Amniotic epithelial cell (primary cell): ENCODE measurements at regions not wholly inside any gene's neighbourhood (a gene's known extent, or its start where the extent isn't known, plus 50 kb on each side); places are given as distances from the start of the nearest gene placed in this dataset.

Source experiments
- DNase-seq: peaks from one replicate; pipeline ENCODE4 v3.0.0-alpha.2; 2010; ENCODE audit warnings: low read depth

DNA sequence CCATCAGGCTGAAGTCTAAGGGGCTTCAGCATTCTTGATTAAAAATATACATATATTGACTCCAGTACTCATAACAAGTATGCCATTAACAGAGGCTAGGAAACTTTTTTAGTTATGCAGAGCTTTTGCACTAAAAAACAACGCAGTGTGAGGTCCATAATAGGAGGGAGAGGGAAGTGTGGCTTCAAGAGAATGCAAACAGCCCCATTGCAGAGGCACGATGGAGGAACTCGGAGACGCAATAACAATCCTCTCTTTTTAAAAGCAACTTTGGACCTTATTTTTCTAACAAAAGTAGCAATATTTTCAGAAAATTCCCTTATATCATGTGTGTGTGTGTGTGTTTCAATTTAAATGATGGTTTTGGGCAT, 150.0 kb upstream of the PTCH1 start:
- DNase-seq = no peak

DNA sequence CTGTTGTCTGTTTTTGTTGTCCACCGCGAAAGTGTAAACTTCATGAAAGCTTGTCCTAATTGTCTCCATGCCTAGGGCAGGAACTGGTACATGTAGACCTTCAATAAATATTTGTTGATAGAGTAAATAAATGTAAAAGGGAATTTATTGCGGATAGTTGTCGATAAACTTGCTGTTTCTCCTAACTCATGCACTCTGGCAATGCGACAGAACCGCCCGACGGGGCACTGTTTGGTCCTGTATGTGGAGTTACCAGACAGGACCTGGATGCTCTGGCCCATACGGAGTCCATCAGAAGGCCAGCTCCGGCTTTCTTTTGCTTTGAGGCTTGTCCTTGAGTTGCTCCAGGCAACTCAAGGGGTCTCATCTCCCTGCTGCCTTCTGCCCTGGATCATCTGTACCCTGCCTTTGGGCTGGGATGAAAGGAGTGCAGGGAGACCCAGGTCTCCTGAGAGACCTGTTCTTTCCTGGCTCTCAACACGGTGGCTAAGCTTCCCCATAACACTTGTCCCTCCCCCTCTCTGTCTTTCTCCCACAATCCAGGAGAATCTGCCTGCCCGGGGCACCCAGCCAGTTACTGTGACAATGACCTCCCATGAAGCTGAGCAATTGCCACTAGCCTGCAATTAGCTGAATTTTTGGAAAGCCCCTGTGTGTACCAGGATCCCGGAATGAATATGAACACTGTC, 149.5 kb upstream of the PTCH1 start:
- DNase-seq = no peak

GRCh38 chr9:95653246-95653645, 136.5 kb upstream of the PTCH1 start:
- no peak for DNase-seq

GRCh38 chr9:95650720-95651119, 133.9 kb upstream of the PTCH1 start:
- no peak for DNase-seq

- DNase-seq = no peak
Observed at GRCh38 chr9:95649801-95650213, 133.0 kb upstream of the PTCH1 start.

- no peak for DNase-seq
Observed at GRCh38 chr9:95648225-95648624, 131.5 kb upstream of the PTCH1 start.

GRCh38 chr9:95645992-95646391, 129.2 kb upstream of the PTCH1 start:
- no peak for DNase-seq

- DNase-seq = no peak
Observed at GRCh38 chr9:95645579-95645978, 128.8 kb upstream of the PTCH1 start.

GRCh38 chr9:95644377-95644776, 127.6 kb upstream of the PTCH1 start:
- DNase-seq = no peak

DNA sequence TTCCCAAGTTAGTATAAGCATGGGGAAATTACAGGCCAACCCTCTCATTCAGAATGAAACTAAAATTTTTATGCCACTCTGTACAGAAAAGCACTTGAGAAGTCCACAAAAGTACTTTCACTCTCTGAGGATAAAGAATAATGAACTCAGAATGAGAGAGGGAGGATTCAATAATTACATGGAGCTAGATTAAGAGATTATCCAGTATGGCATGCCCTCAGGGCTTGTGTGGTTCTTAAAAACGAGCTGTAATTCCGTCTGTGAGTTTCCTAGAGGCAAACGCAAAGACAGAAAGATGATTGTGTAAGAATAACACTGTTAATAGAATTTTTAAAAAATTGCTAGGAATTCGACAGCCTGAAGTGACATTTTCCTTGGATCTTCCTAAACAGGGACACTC, 126.8 kb upstream of the PTCH1 start:
- no peak for DNase-seq

GRCh38 chr9:95642189-95642588, 125.4 kb upstream of the PTCH1 start:
- no peak for DNase-seq

- DNase-seq = no peak
Observed at GRCh38 chr9:95641586-95641985, 124.8 kb upstream of the PTCH1 start.

DNA sequence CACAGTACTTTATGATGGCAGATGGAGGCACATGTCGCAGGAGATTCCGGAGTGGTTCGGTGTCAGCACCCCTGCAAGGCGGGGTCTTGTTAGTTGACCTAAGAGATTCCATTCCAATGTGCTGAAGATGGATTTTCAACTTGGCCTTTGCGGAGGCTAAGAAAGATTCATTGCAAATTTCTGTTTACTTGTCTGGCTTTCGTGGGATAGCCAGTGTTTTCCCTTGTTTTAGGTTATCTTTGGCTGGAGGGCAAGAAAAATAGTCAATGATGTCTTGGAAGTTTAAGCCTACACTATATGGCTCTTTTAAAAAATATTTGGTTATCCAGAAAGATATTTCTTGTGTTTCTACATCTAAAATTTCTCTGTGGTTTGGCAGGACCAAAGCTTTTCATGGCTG, 123.6 kb upstream of the PTCH1 start:
- DNase-seq = no peak

GRCh38 chr9:95635986-95636671, 119.4 kb upstream of the PTCH1 start:
- no peak for DNase-seq

GRCh38 chr9:95634536-95634935, 117.8 kb upstream of the PTCH1 start:
- DNase-seq = no peak

GRCh38 chr9:95634114-95634513, 117.3 kb upstream of the PTCH1 start:
- DNase-seq = no peak

- no peak for DNase-seq
Observed at GRCh38 chr9:95629585-95629984, 112.8 kb upstream of the PTCH1 start.

- DNase-seq = peak; percentile 19
Observed at GRCh38 chr9:95627802-95628201, 111.0 kb upstream of the PTCH1 start.

- DNase-seq = no peak
Observed at GRCh38 chr9:95626885-95627558, 110.3 kb upstream of the PTCH1 start.

GRCh38 chr9:95626341-95626740, 109.6 kb upstream of the PTCH1 start:
- no peak for DNase-seq

GRCh38 chr9:95623640-95624039, 106.9 kb upstream of the PTCH1 start:
- DNase-seq = no peak

DNA sequence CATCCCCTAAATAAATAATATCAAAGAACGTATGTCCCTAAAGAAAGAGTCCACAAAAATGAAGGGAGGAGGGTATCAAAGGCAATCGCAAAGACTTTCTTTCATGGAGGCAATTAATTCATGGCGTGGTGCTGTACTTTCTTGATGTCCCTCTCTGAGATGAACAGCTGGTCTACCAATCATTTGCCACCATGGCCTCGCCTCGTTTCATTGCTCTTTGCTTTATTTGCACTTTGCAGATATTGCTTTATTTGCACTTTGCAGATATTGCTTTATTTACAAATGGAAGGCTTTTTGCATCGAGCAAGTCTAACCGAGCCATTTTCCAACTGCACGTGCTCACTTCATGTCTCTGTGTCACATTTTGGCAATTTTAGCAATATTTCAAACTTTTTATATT, 104.0 kb upstream of the PTCH1 start:
- DNase-seq = no peak

DNA sequence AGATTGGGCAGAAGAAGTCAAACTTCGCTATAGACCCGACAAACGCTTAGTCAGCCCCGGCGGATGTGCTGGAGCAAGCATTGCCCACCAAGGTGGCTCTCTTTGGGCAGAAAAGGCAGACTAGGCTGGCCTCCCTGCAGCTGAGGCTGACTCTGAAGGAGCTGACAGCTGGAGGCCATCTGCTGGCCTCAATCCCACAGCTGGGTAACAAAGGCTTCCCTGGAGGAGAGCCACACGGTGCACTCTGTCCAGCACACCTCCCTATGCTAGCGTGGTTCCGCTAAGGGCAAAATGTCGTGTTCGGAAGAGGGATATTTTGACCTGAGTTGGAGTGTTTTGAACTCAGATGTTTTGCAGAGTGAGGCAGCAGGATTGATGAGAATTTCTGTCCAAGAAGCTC, 103.5 kb upstream of the PTCH1 start:
- DNase-seq = no peak
